Osteoblast (primary cell): ENCODE measurements at regions not wholly inside any gene's neighbourhood (a gene's known extent, or its start where the extent isn't known, plus 50 kb on each side); places are given as distances from the start of the nearest gene placed in this dataset.
A peak's percentile ranks its signal among the peaks of the same experiment; 100 is the strongest.

Experiments
- DNase-seq: peaks from one replicate; pipeline ENCODE4 v3.0.0; 2011; ENCODE audit warnings: low spot score, mixed read lengths; ENCODE audit not compliant: insufficient read length; ENCODE audit errors: missing footprints
- H2AFZ ChIP-seq: 2 replicates; pipeline ENCODE4 v1.6.0; 2011; ENCODE audit warnings: mild to moderate bottlenecking, low read length
- H3K27ac ChIP-seq: 2 replicates; pipeline ENCODE4 v1.5.1; 2011; ENCODE audit warnings: mild to moderate bottlenecking, low read depth, low read length, moderate library complexity
- H3K27me3 ChIP-seq: 2 replicates; pipeline ENCODE4 v1.6.0; 2012; ENCODE audit warnings: mild to moderate bottlenecking, control low read depth, inconsistent platforms, low read length, moderate library complexity; ENCODE audit not compliant: insufficient read depth
- H3K36me3 ChIP-seq: 2 replicates; pipeline ENCODE4 v1.5.1; 2011; ENCODE audit warnings: mild to moderate bottlenecking, low read length, control low read depth, moderate library complexity; ENCODE audit not compliant: insufficient read depth
- H3K4me1 ChIP-seq: 2 replicates; pipeline ENCODE4 v1.5.1; 2011; ENCODE audit warnings: mild to moderate bottlenecking, low read length, control low read depth, moderate library complexity; ENCODE audit not compliant: insufficient read depth
- H3K4me2 ChIP-seq: 2 replicates; pipeline ENCODE4 v1.6.0; 2011; ENCODE audit warnings: mild to moderate bottlenecking, low read length; ENCODE audit not compliant: insufficient read depth
- H3K4me3 ChIP-seq: fragments of 200-600 bp; sonication (generic); 3 replicates; pipeline ENCODE4 v1.5.1; 2012; ENCODE audit warnings: mild to moderate bottlenecking, low read length, inconsistent platforms; ENCODE audit not compliant: insufficient read depth
- H3K79me2 ChIP-seq: 2 replicates; pipeline ENCODE4 v1.6.0; 2012; ENCODE audit warnings: mild to moderate bottlenecking, low read length, control low read depth, inconsistent platforms; ENCODE audit not compliant: insufficient read depth
- H3K9me3 ChIP-seq: 2 replicates; pipeline ENCODE4 v1.5.1; 2011; ENCODE audit warnings: low read depth, low read length, control low read depth
- H4K20me1 ChIP-seq: 2 replicates; pipeline ENCODE4 v1.6.0; 2012; ENCODE audit warnings: mild to moderate bottlenecking, low read length, control low read depth; ENCODE audit not compliant: insufficient read depth
- TF ChIP-seq, protein P1 (sequence below): IDR thresholded peaks from 2 replicates; pipeline ENCODE4 v1.5.1; 2011; ENCODE audit warnings: mild to moderate bottlenecking, low read depth, low read length, moderate library complexity; ENCODE audit errors: extremely low read depth

DNA sequence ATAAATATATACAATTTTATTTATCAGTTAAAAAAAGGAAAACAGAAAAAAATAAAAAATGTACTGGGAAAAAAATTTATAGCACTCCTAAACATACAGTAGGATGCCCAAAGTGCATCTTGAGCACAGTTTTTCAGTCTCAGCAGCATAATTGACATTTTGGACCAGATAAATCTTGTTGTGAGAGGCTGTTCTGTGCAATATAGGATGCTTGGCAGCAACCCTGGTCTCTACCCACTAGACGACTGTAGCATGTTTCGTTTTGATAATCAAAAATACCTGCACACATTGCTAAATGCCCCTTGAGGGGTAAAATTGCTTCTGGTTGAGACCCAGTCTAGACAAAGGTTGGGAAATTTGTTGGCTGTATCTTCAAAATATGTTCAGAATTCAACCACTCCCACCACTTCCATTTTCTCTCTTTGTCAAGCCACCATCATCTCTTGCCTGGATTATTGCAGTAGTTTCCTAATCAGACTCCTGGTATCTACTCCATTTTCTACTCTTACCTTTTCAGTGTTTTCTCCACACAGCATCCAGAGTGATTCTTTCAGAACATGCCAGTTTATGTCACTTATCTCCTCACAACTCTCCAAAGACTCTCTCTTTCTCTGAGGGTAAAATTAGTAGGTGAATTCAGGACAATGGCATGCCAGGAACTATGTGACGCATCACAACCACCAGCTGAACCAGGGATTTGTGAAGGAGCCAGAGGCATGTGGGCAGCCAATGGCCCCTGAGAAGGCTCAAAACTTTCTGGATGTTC, 91.4 kb downstream of the GPR85 start:
- Histone ChIP-seq H3K79me2 (peaks cover 24% of the 10 kb centered on the region), H3K9me3 (no peaks in the 10 kb centered on the region), H3K4me1 (peaks cover 38% of the 10 kb centered on the region), H2AFZ (peak overlapping the region; percentile 76), H3K36me3 (no peaks in the 10 kb centered on the region), H3K27ac (peak overlapping the region; percentile 100), H4K20me1 (no peaks in the 10 kb centered on the region), H3K4me3 (peak overlapping the region; percentile 64), H3K4me2 (peak overlapping the region; percentile 90), H3K27me3 (no peaks in the 10 kb centered on the region)
- DNase-seq, result peak; percentile 74
- TF ChIP-seq, protein P1, sequence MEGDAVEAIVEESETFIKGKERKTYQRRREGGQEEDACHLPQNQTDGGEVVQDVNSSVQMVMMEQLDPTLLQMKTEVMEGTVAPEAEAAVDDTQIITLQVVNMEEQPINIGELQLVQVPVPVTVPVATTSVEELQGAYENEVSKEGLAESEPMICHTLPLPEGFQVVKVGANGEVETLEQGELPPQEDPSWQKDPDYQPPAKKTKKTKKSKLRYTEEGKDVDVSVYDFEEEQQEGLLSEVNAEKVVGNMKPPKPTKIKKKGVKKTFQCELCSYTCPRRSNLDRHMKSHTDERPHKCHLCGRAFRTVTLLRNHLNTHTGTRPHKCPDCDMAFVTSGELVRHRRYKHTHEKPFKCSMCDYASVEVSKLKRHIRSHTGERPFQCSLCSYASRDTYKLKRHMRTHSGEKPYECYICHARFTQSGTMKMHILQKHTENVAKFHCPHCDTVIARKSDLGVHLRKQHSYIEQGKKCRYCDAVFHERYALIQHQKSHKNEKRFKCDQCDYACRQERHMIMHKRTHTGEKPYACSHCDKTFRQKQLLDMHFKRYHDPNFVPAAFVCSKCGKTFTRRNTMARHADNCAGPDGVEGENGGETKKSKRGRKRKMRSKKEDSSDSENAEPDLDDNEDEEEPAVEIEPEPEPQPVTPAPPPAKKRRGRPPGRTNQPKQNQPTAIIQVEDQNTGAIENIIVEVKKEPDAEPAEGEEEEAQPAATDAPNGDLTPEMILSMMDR, result no peak

DNA sequence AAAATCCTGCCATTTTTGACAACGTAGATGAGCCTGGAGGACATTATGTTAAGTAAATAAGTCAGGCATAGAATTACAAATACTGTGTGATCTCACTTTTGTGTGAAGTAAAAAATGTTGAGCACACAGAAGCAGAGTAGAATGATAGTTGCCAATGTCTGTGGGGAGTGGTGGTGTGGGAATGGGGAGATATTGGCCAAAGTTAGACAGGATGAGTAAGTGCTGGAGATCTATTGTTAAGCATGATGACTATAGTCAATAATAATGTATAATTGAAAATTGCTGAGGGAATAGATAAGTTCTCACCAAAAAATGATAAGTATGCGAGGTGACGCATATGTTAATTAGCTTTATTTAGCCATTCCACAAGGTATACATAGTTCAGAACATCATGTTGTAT, 92.0 kb downstream of the GPR85 start:
- Histone ChIP-seq H4K20me1 (no peaks in the 10 kb centered on the region), H3K27me3 (no peaks in the 10 kb centered on the region), H3K4me1 (peaks cover 42% of the 10 kb centered on the region), H3K9me3 (no peaks in the 10 kb centered on the region), H3K27ac (peak overlapping the region; percentile 100), H3K4me2 (peak overlapping the region; percentile 90), H2AFZ (no peak overlapping the region), H3K79me2 (peaks cover 24% of the 10 kb centered on the region), H3K36me3 (no peaks in the 10 kb centered on the region), H3K4me3 (no peak overlapping the region)
- no peak for DNase-seq
- TF ChIP-seq, protein P1, result no peak

DNA sequence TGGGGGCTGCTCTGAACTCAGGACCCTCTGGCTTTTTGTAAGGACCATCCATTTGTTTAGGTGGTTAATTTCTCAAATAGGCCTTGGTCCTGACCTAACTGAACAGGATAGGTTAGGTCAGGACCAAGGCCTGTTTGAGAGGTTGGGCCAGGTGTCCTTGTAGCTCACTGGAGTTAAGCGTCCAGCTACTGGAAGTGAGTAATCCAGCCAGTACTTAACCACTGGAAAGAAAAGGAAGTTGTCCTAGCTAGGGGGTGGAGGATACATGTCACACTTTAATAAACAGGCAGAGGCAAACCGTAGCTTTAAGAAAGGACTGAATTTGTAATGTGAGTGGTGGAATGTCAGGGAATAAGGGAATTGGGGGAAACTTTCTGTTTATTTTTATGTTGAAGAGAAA, 96.0 kb downstream of the GPR85 start:
- DNase-seq, result no peak
- no peaks in the 10 kb centered on the region for H4K20me1 ChIP-seq
- H3K4me3 ChIP-seq, result no peak overlapping the region
- peaks cover 56% of the 10 kb centered on the region for H3K4me1 ChIP-seq
- peaks cover 30% of the 10 kb centered on the region for H3K79me2 ChIP-seq
- H3K36me3 ChIP-seq, result no peaks in the 10 kb centered on the region
- H3K27ac ChIP-seq, result peak overlapping the region; percentile 38
- H3K27me3 ChIP-seq, result no peaks in the 10 kb centered on the region
- H3K4me2 ChIP-seq, result no peak overlapping the region
- H3K9me3 ChIP-seq, result no peaks in the 10 kb centered on the region
- TF ChIP-seq, protein P1, result no peak
- H2AFZ ChIP-seq, result peak overlapping the region; percentile 12

DNA sequence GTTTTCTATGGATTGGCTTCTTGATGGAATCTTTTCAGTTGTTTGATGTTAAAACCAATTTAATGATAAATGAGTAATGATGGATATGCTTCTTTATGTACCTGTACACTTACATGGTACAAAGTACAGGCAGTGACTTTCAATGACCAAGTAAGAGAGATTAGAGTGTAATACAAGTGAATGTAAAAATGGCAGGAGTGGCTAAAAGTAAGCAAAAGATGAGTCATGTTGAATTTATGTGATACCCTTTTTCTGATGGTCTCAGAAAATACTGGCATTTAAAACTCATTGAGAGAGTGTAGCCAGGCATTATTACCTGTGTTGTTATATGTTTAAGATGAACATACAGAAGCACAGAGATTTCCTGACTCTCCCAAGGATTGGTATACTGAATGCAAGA, 97.1 kb downstream of the GPR85 start:
- H3K4me1 ChIP-seq, result peaks cover 54% of the 10 kb centered on the region
- no peak for DNase-seq

More for the DNA sequence above, 97.1 kb downstream of the GPR85 start:
- H3K9me3 ChIP-seq, result no peaks in the 10 kb centered on the region
- TF ChIP-seq, protein P1, result no peak
- no peaks in the 10 kb centered on the region for H3K27me3 ChIP-seq
- no peak overlapping the region for H3K4me3 ChIP-seq
- no peak overlapping the region for H2AFZ ChIP-seq
- no peak overlapping the region for H3K4me2 ChIP-seq
- H3K27ac ChIP-seq, result no peak overlapping the region
- peaks cover 30% of the 10 kb centered on the region for H3K79me2 ChIP-seq
- H3K36me3 ChIP-seq, result no peaks in the 10 kb centered on the region
- no peaks in the 10 kb centered on the region for H4K20me1 ChIP-seq
